Upper lobe of left lung (tissue), 4 donors: ENCODE measurements at regions not wholly inside any gene's neighbourhood (a gene's known extent, or its start where the extent isn't known, plus 50 kb on each side); places are given as distances from the start of the nearest gene placed in this dataset.

Source experiments
- POLR2A ChIP-seq, 4 donors: fragments of 450-650 bp; IDR thresholded peaks; one replicate each; pipeline ENCODE4 v1.5.1; 2016 to 2017; ENCODE audit warnings: antibody characterized with exemption in 4 of 4, mild to moderate bottlenecking in 2 of 4
- POLR2AphosphoS5 ChIP-seq, 2 donors: sonication (generic); formaldehyde crosslinking; IDR thresholded peaks; one replicate each; pipeline ENCODE4 v1.5.1; 2017; ENCODE audit warnings: antibody characterized with exemption in 2 of 2
- TF ChIP-seq, protein P1 (sequence below), 6 experiments: fragments of 450-650 bp in 4 of 6; fragments of 200-600 bp in 2 of 6; sonication (generic) in 2 of 6; IDR thresholded peaks; one replicate each; pipeline ENCODE4 v1.5.1; 2016 to 2019; ENCODE audit warnings: antibody characterized with exemption in 6 of 6

DNA sequence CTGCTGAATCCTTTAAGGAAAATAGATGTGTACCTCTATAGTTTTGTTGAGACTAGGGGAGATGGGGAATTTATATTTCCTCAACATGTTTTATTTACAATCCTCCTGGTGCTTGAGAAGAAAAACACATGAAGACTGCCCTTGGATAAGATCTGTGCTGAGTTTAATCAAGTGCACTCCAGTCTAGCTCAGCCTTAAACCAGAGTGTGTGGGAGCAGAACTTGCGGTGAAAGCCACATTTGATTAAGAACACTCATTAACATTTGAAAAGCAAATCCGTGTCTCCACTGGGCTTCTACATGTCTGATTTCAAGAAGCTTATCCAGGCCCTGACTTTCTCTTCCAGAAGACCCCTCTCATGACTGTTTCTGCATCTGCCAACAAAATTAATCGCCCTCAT, 84.8 kb upstream of the ITGA6 start:
- TF ChIP-seq, protein P1, sequence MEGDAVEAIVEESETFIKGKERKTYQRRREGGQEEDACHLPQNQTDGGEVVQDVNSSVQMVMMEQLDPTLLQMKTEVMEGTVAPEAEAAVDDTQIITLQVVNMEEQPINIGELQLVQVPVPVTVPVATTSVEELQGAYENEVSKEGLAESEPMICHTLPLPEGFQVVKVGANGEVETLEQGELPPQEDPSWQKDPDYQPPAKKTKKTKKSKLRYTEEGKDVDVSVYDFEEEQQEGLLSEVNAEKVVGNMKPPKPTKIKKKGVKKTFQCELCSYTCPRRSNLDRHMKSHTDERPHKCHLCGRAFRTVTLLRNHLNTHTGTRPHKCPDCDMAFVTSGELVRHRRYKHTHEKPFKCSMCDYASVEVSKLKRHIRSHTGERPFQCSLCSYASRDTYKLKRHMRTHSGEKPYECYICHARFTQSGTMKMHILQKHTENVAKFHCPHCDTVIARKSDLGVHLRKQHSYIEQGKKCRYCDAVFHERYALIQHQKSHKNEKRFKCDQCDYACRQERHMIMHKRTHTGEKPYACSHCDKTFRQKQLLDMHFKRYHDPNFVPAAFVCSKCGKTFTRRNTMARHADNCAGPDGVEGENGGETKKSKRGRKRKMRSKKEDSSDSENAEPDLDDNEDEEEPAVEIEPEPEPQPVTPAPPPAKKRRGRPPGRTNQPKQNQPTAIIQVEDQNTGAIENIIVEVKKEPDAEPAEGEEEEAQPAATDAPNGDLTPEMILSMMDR (IDR thresholded peaks at IDR 0.05): no peak
- TF ChIP-seq POLR2AphosphoS5 (IDR thresholded peaks at IDR 0.05) (no peak), POLR2A (IDR thresholded peaks at IDR 0.05) (no peak)
